Fibroblast of the aortic adventitia (primary cell): ENCODE measurements at regions not wholly inside any gene's neighbourhood (a gene's known extent, or its start where the extent isn't known, plus 50 kb on each side); places are given as distances from the start of the nearest gene placed in this dataset.

ENCODE experiments used
- DNase-seq: peaks from one replicate; pipeline ENCODE4 v3.0.0-alpha.2; 2010; ENCODE audit warnings: low read depth
- H3K4me3 ChIP-seq: 2 replicates; pipeline ENCODE4 v1.5.1; 2011; ENCODE audit warnings: low read depth, mild to moderate bottlenecking, control low read depth, low read length, moderate library complexity
- TF ChIP-seq, protein P1 (sequence below): IDR thresholded peaks from 2 replicates; pipeline ENCODE4 v1.5.1; 2011; ENCODE audit warnings: mild to moderate bottlenecking, low read length, control low read depth, inconsistent platforms; ENCODE audit not compliant: insufficient read depth

GRCh38 chr18:75131381-75132000 lies 77.4 kb downstream of the PTGR3 start:
- TF ChIP-seq, protein P1, sequence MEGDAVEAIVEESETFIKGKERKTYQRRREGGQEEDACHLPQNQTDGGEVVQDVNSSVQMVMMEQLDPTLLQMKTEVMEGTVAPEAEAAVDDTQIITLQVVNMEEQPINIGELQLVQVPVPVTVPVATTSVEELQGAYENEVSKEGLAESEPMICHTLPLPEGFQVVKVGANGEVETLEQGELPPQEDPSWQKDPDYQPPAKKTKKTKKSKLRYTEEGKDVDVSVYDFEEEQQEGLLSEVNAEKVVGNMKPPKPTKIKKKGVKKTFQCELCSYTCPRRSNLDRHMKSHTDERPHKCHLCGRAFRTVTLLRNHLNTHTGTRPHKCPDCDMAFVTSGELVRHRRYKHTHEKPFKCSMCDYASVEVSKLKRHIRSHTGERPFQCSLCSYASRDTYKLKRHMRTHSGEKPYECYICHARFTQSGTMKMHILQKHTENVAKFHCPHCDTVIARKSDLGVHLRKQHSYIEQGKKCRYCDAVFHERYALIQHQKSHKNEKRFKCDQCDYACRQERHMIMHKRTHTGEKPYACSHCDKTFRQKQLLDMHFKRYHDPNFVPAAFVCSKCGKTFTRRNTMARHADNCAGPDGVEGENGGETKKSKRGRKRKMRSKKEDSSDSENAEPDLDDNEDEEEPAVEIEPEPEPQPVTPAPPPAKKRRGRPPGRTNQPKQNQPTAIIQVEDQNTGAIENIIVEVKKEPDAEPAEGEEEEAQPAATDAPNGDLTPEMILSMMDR: no peak
- DNase-seq: peak; percentile 11
- peak overlapping the region; percentile 47 for H3K4me3 ChIP-seq

- TF ChIP-seq, protein P1: peak; percentile 46
- DNase-seq: peak; percentile 35
- peak overlapping the region; percentile 14 for H3K4me3 ChIP-seq
These were observed 78.2 kb downstream of the PTGR3 start for GRCh38 chr18:75130591-75131328.

GRCh38 chr18:75129717-75130477 lies 79.0 kb downstream of the PTGR3 start:
- DNase-seq: no peak
- TF ChIP-seq, protein P1: no peak
- no peak overlapping the region for H3K4me3 ChIP-seq

GRCh38 chr18:75128911-75129716 lies 79.8 kb downstream of the PTGR3 start:
- DNase-seq: no peak
- no peak overlapping the region for H3K4me3 ChIP-seq
- TF ChIP-seq, protein P1: no peak

GRCh38 chr18:75128051-75128605 lies 80.8 kb downstream of the PTGR3 start:
- TF ChIP-seq, protein P1: no peak
- H3K4me3 ChIP-seq: no peak overlapping the region
- DNase-seq: no peak
